Common myeloid progenitor, CD34-positive (primary cell): ENCODE measurements at regions not wholly inside any gene's neighbourhood (a gene's known extent, or its start where the extent isn't known, plus 50 kb on each side); places are given as distances from the start of the nearest gene placed in this dataset.

Source experiments
- CTCF ChIA-PET: fragments of 350-600 bp; sonication (Branson Sonifier 250); formaldehyde crosslinking; loops from one replicate; lab custom pipeline; 2021; ENCODE audit warnings: antibody characterized with exemption; lab: Charles Lee
- POLR2A ChIA-PET: fragments of 350-600 bp; sonication (Branson Sonifier 250); formaldehyde crosslinking; loops from one replicate; lab custom pipeline; 2021; ENCODE audit warnings: antibody characterized with exemption; lab: Charles Lee
- DNase-seq, 3 donors: peaks; one replicate each; pipeline versions ENCODE4 v3.0.0 to v3.0.0-alpha.2; 2013
- H3K27ac ChIP-seq, 2 experiments: 1 replicate in 1 of 2; 2 replicates in 1 of 2; pipeline ENCODE4 v1.7.0; 2013; ENCODE audit warnings: inconsistent platforms in 2 of 2, low read length in 2 of 2, mild to moderate bottlenecking in 2 of 2, low read depth in 1 of 2, moderate library complexity in 1 of 2; ENCODE audit not compliant: severe bottlenecking in 2 of 2, insufficient read depth in 1 of 2, poor library complexity in 1 of 2
- H3K27me3 ChIP-seq, 5 experiments: replicated peaks in 2 of 5; 1 replicate in 3 of 5; 2 replicates in 2 of 5; pipeline versions ENCODE4 v1.6.1 to v1.7.0; 2013; ENCODE audit warnings: low read length in 4 of 5, mild to moderate bottlenecking in 2 of 5, moderate library complexity in 2 of 5, inconsistent platforms in 1 of 5; ENCODE audit not compliant: insufficient read depth in 5 of 5, control insufficient read depth in 4 of 5
- H3K36me3 ChIP-seq, 4 experiments: 1 replicate in 2 of 4; 2 replicates in 2 of 4; pipeline versions ENCODE4 v1.6.1 to v1.7.0; 2013; ENCODE audit warnings: low read length in 3 of 4, control low read depth in 1 of 4, mild to moderate bottlenecking in 1 of 4; ENCODE audit not compliant: control insufficient read depth in 4 of 4, insufficient read depth in 4 of 4
- H3K4me1 ChIP-seq, 4 experiments: 1 replicate in 3 of 4; 2 replicates in 1 of 4; pipeline versions ENCODE4 v1.6.1 to v1.7.1; 2013; ENCODE audit warnings: low read length in 3 of 4, mild to moderate bottlenecking in 3 of 4, control low read depth in 1 of 4, inconsistent platforms in 1 of 4, moderate library complexity in 1 of 4; ENCODE audit not compliant: control insufficient read depth in 4 of 4, insufficient read depth in 4 of 4; ENCODE audit errors: control extremely low read depth in 1 of 4
- H3K4me3 ChIP-seq, 7 experiments: 1 replicate in 4 of 7; 2 replicates in 3 of 7; pipeline versions ENCODE4 v1.5.1 to v1.7.0; 2013; ENCODE audit warnings: mild to moderate bottlenecking in 7 of 7, low read length in 6 of 7, moderate library complexity in 6 of 7, inconsistent platforms in 2 of 7, low read depth in 2 of 7, control low read depth in 1 of 7; ENCODE audit not compliant: insufficient read depth in 4 of 7, control insufficient read depth in 1 of 7; ENCODE audit errors: extremely low read depth in 1 of 7
- H3K9me3 ChIP-seq, 5 experiments: 1 replicate in 4 of 5; 2 replicates in 1 of 5; pipeline versions ENCODE4 v1.6.1 to v1.7.1; 2013; ENCODE audit warnings: low read length in 4 of 5, mild to moderate bottlenecking in 2 of 5, inconsistent platforms in 1 of 5, low read depth in 1 of 5, moderate library complexity in 1 of 5; ENCODE audit not compliant: control insufficient read depth in 4 of 5, insufficient read depth in 2 of 5; ENCODE audit errors: control extremely low read depth in 1 of 5
- WGBS: methylation state at CpG from one replicate; pipeline ENCODE4 v1.1.5; 2013; ENCODE audit not compliant: insufficient coverage; 5-methylcytosine and 5-hydroxymethylcytosine counted together

DNA sequence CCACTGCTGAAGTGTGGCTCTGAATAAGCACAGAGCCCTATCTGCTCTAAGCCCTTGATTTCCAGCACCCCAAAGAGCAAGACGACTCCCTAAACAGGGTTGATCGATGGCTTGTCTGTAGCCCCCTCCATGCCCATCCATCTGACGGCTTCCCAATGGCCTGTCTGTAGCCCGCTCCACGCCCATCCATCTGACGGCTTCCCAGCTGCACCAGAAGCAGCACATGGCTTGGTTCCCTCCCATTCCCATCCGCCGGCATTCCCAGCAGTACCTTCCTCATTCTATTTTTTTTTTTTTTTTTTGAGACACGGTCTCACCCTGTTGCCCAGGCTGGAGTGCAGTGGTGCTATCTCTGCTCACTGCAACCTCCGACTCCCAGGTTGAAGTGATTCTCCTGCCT lies 64.5 kb downstream of the RBFOX3 start:
- Histone ChIP-seq H3K4me3 (no peak overlapping the region), H3K9me3 (no peaks in the 10 kb centered on the region), H3K36me3 (no peaks in the 10 kb centered on the region), H3K4me1 (no peaks in the 10 kb centered on the region), H3K27me3 (peaks cover 0 to 30% (median 0%) of the 10 kb centered on the region in 5 experiments), H3K27ac (no peak overlapping the region)
- ChIA-PET POLR2A (no interaction called here), CTCF (no interaction called here)
- no peak for DNase-seq
- WGBS: 98% methylated on average over 7 of the region's 10 CpGs

- ChIA-PET CTCF (no interaction called here), POLR2A (no interaction called here)
- no peaks in the 10 kb centered on the region for H3K36me3 ChIP-seq
- no peaks in the 10 kb centered on the region for H3K4me1 ChIP-seq
- H3K4me3 ChIP-seq: no peak overlapping the region
- WGBS: 82% methylated on average over 12 of the region's 20 CpGs
- no peak for DNase-seq
- H3K9me3 ChIP-seq: no peaks in the 10 kb centered on the region
- no peak overlapping the region for H3K27ac ChIP-seq
- peaks cover 0 to 30% (median 0%) of the 10 kb centered on the region in 5 experiments for H3K27me3 ChIP-seq
These were observed 65.4 kb downstream of the RBFOX3 start for GRCh38 chr17:79545251-79546005.

GRCh38 chr17:79544142-79544914 lies 66.5 kb downstream of the RBFOX3 start:
- DNase-seq: no peak
- Histone ChIP-seq H3K9me3 (no peaks in the 10 kb centered on the region), H3K27ac (no peak overlapping the region), H3K27me3 (peaks cover 0 to 30% (median 1%) of the 10 kb centered on the region in 5 experiments), H3K4me3 (no peak overlapping the region), H3K36me3 (no peaks in the 10 kb centered on the region), H3K4me1 (no peaks in the 10 kb centered on the region)
- ChIA-PET POLR2A (no interaction called here), CTCF (no interaction called here)
- WGBS: 86% methylated on average over 15 of the region's 19 CpGs

DNA sequence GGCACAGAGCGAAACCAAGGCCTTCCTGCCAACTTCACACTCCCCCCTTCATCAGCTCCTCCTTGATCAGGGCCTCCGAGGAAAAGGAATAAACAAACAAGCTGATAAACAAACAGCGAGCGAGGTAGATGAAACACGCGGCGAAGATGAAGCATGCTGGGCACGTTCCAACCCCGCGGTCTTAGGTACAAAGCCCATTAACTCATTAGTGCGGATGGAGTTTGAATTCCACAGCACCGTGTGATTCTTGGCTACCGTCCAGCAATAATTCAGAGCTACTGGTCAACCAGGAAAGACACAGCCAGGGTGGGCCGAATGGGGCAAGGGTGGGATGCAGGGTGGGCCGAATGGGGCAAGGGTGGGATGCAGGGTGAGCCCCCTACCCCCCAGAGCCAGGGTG lies 67.3 kb downstream of the RBFOX3 start:
- Histone ChIP-seq H3K9me3 (no peaks in the 10 kb centered on the region), H3K4me1 (no peaks in the 10 kb centered on the region), H3K27me3 (peaks cover 0 to 30% (median 1%) of the 10 kb centered on the region in 5 experiments), H3K36me3 (no peaks in the 10 kb centered on the region), H3K4me3 (no peak overlapping the region), H3K27ac (no peak overlapping the region)
- CTCF ChIA-PET: no interaction called here
- POLR2A ChIA-PET: no interaction called here
- WGBS: 62% methylated on average over 15 of the region's 15 CpGs
- DNase-seq: no peak

DNA sequence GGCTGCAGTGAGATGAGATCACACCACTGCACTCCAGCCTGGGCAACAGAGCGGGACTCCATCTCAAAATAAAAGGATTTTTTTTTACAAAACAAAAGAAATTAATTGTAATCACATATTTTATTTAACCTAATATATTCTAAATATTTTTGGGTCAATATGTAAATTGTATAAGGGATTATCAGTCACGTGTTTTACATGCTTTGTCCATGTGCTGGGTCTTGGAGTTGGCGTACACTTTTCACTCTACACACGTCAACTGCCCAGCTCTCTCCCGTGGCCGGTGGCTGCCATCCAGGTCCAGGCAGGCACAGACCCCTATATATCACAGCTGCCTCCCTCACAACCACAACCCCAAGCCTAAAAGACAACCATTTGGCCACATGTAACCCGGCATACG lies 68.1 kb downstream of the RBFOX3 start:
- POLR2A ChIA-PET: no interaction called here
- 94% methylated on average over 7 of the region's 8 CpGs for WGBS
- no peaks in the 10 kb centered on the region for H3K36me3 ChIP-seq
- peaks cover 0 to 28% (median 1%) of the 10 kb centered on the region in 5 experiments for H3K27me3 ChIP-seq
- CTCF ChIA-PET: no interaction called here
- H3K4me1 ChIP-seq: no peaks in the 10 kb centered on the region
- H3K9me3 ChIP-seq: no peaks in the 10 kb centered on the region
- no peak overlapping the region for H3K27ac ChIP-seq
- no peak overlapping the region for H3K4me3 ChIP-seq
- DNase-seq: no peak

- no peak for DNase-seq
- H3K27me3 ChIP-seq: peaks cover 0 to 19% (median 4%) of the 10 kb centered on the region in 5 experiments
- no peak overlapping the region for H3K4me3 ChIP-seq
- POLR2A ChIA-PET: no interaction called here
- 93% methylated on average over 13 of the region's 15 CpGs for WGBS
- H3K4me1 ChIP-seq: no peaks in the 10 kb centered on the region
- H3K9me3 ChIP-seq: no peaks in the 10 kb centered on the region
- H3K36me3 ChIP-seq: no peaks in the 10 kb centered on the region
- no peak overlapping the region for H3K27ac ChIP-seq
- CTCF ChIA-PET: interaction anchor here (0.7 kb wide), 1 partner anchor 15 kb away, joined by 3 read pairs; no protein-coding TSS in a partner anchor
These were observed 69.6 kb downstream of the RBFOX3 start for GRCh38 chr17:79541056-79541850.
